Caco-2 (cell line): ENCODE measurements at regions not wholly inside any gene's neighbourhood (a gene's known extent, or its start where the extent isn't known, plus 50 kb on each side); places are given as distances from the start of the nearest gene placed in this dataset.

Experiments used
- BruUV-seq: library from RNA; stranded (reverse); fragments of 400-500 nt; replicated peaks from 2 replicates; lab custom pipeline; 2021; lab: Mats Ljungman, UMichigan
- CTCF ChIA-PET: fragments of 300-600 bp; sonication (Branson Sonifier 250); formaldehyde crosslinking; loops from one replicate; lab custom pipeline; 2022; ENCODE audit warnings: antibody characterized with exemption; lab: Charles Lee
- POLR2A ChIA-PET: fragments of 300-600 bp; sonication (Branson Sonifier 250); formaldehyde crosslinking; loops from one replicate; lab custom pipeline; 2022; ENCODE audit warnings: antibody characterized with exemption; lab: Charles Lee
- DNase-seq, 2 experiments: peaks; one replicate each; pipeline versions ENCODE4 v3.0.0 to v3.0.0-alpha.2; 2020 to 2022
- H3K27me3 ChIP-seq: replicated peaks from 2 replicates; pipeline ENCODE4 v1.6.0; 2011; ENCODE audit warnings: low read length; ENCODE audit not compliant: control insufficient read depth, insufficient read depth
- H3K36me3 ChIP-seq: 2 replicates; pipeline ENCODE4 v1.5.1; 2011; ENCODE audit warnings: low read length; ENCODE audit not compliant: control insufficient read depth, insufficient read depth
- H3K4me1 ChIP-seq: fragments of 250-450 bp; sonication (Bioruptor Pico); 2 replicates; pipeline ENCODE4 v1.5.1; 2020; ENCODE audit warnings: mild to moderate bottlenecking
- H3K4me3 ChIP-seq: 2 replicates; pipeline ENCODE4 v1.5.1; 2011; ENCODE audit warnings: low read depth, mild to moderate bottlenecking, control low read depth, low read length
- H3K9me3 ChIP-seq: fragments of 250-450 bp; sonication (Bioruptor Pico); 2 replicates; pipeline ENCODE4 v1.5.1; 2020; ENCODE audit warnings: mild to moderate bottlenecking, moderate library complexity
- H3K27ac Mint-ChIP-seq: one replicate; pipeline ENCODE4 v1.8.0; 2022; ENCODE audit warnings: mixed read lengths; ENCODE audit not compliant: unreplicated experiment
- H3K27me3 Mint-ChIP-seq: one replicate; pipeline ENCODE4 v1.8.0; 2022; ENCODE audit warnings: mixed read lengths; ENCODE audit not compliant: insufficient read depth, unreplicated experiment
- H3K36me3 Mint-ChIP-seq: one replicate; pipeline ENCODE4 v1.8.0; 2022; ENCODE audit warnings: mild to moderate bottlenecking, mixed read lengths; ENCODE audit not compliant: insufficient read depth, unreplicated experiment
- H3K4me1 Mint-ChIP-seq: one replicate; pipeline ENCODE4 v1.8.0; 2022; ENCODE audit warnings: low read depth, mixed read lengths; ENCODE audit not compliant: unreplicated experiment
- H3K4me3 Mint-ChIP-seq: one replicate; pipeline ENCODE4 v1.8.0; 2022; ENCODE audit warnings: mild to moderate bottlenecking, moderate library complexity, mixed read lengths; ENCODE audit not compliant: unreplicated experiment
- H3K9me3 Mint-ChIP-seq: one replicate; pipeline ENCODE4 v1.8.0; 2022; ENCODE audit warnings: mixed read lengths; ENCODE audit not compliant: unreplicated experiment
- intact Hi-C: fragments of 100-400 bp; cut with micrococcal nuclease; formaldehyde crosslinking; loops from one replicate; pipeline ENCODE4 v1.10.0; 2022; ENCODE audit not compliant: unreplicated experiment
- TF ChIP-seq, protein P1 (sequence below), 2 experiments: fragments of 200-600 bp in 1 of 2; IDR thresholded peaks; 1 replicate in 1 of 2; 2 replicates in 1 of 2; pipeline versions ENCODE4 v1.5.1 to v1.8.0; 2011 to 2022; ENCODE audit warnings: antibody characterized with exemption in 1 of 2, control low read depth in 1 of 2, inconsistent platforms in 1 of 2, low read depth in 1 of 2, low read length in 1 of 2, mild to moderate bottlenecking in 1 of 2, moderate library complexity in 1 of 2; ENCODE audit not compliant: insufficient read depth in 1 of 2, severe bottlenecking in 1 of 2, unreplicated experiment in 1 of 2

DNA sequence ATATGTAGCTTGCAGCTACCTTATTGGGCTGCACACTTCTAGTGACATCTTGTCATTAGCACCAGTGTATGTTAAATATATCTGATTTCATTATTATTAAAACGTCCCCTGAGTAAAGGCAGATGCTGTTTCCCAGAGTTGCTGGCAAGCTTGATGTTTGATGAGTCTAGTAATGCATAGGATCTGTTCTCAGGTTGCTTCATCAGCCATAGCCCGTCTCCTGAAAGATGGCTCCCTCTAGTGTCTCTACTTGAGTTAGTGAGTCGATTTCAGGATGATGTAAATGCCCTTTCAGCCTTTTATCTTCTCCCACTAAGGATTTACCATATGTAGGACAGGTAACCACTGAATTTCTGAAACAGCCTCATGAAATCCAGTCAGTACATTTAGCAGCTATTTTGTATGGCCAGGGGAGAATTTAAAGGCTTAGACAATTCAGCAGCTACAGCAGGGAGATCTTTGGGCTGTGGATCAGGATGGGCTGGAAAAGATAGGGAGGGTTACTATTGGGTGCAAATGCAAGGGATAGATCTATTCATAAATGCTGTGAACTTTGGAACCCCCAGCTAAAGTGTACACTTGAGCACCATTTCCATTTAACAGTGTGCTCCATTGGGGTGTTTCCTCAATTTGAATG, 376.3 kb downstream of the CNTNAP4 start:
- Histone ChIP-seq H3K9me3 (no peaks in the 10 kb centered on the region), H3K27me3 (no peaks in the 10 kb centered on the region), H3K36me3 (no peaks in the 10 kb centered on the region), H3K4me3 (no peak overlapping the region), H3K4me1 (no peaks in the 10 kb centered on the region; the same call in 1 of the 2 replicates)
- Mint-ChIP-seq H3K9me3 (no peaks in the 10 kb centered on the region), H3K27me3 (peaks cover 2% of the 10 kb centered on the region), H3K4me3 (no peak overlapping the region), H3K36me3 (no peaks in the 10 kb centered on the region), H3K27ac (no peak overlapping the region), H3K4me1 (peaks cover 16% of the 10 kb centered on the region)
- intact Hi-C loops: loop anchor here (1.0 to 10.0 kb wide), 6 partner anchors 79 to 864 kb away; no protein-coding TSS in a partner anchor
- DNase-seq: peak; percentile 50 to 73
- ChIA-PET CTCF (interaction anchor here (0.7 to 1.2 kb wide), 3 partner anchors 225 to 852 kb away, joined by 3 to 11 read pairs (median 7); no protein-coding TSS in a partner anchor), POLR2A (no interaction called here)
- TF ChIP-seq, protein P1, sequence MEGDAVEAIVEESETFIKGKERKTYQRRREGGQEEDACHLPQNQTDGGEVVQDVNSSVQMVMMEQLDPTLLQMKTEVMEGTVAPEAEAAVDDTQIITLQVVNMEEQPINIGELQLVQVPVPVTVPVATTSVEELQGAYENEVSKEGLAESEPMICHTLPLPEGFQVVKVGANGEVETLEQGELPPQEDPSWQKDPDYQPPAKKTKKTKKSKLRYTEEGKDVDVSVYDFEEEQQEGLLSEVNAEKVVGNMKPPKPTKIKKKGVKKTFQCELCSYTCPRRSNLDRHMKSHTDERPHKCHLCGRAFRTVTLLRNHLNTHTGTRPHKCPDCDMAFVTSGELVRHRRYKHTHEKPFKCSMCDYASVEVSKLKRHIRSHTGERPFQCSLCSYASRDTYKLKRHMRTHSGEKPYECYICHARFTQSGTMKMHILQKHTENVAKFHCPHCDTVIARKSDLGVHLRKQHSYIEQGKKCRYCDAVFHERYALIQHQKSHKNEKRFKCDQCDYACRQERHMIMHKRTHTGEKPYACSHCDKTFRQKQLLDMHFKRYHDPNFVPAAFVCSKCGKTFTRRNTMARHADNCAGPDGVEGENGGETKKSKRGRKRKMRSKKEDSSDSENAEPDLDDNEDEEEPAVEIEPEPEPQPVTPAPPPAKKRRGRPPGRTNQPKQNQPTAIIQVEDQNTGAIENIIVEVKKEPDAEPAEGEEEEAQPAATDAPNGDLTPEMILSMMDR (IDR thresholded peaks at IDR 0.05; ENCODE audit: insufficient read depth in 1 of 2, low read depth in 1 of 2, low read length in 1 of 2, severe bottlenecking in 1 of 2, unreplicated experiment in 1 of 2): peak; percentile 75 to 86
- BruUV-seq: no TSS peak

DNA sequence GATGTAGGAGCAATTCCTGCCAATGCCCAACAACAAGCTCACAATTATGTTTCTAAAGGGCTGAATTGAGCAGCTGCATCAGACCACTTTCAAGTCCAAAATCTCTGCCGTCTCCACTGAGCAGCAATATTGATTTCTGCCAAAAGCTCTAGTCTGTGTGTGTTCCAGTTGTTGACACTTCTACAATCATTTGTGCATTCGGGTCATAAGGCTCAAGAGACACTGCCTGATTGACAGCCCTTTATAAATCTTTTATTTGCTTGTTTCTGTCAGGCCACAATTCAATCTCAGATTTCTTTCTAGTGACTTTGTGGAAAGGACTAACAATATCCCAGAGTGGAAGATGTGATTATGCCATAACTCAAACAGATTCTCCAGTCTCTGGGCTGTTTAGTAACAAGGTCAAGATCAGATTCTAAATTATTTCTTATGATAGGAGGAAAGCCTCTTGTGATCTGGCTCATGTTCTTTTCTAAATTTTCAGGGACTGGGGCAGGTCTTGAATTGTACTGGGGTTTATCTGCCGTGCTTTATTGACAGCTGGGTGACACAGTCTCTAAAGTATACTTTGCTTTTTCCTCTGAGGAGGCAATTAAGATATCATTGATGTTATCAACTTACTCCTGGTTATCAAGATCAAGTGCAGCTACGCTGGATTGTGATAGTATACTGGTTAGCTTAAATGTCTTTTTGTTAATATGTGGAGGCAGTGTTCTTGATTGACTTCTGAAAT, 377.1 kb downstream of the CNTNAP4 start:
- intact Hi-C loops: loop anchor here (5.0 to 10.0 kb wide), 2 partner anchors 112 to 179 kb away; no protein-coding TSS in a partner anchor
- Mint-ChIP-seq H3K9me3 (no peaks in the 10 kb centered on the region), H3K4me3 (no peak overlapping the region), H3K4me1 (peaks cover 16% of the 10 kb centered on the region), H3K27ac (no peak overlapping the region), H3K27me3 (peaks cover 2% of the 10 kb centered on the region), H3K36me3 (no peaks in the 10 kb centered on the region)
- no peak for DNase-seq
- no peaks in the 10 kb centered on the region; the same call in 1 of the 2 replicates for H3K4me1 ChIP-seq
- H3K36me3 ChIP-seq: no peaks in the 10 kb centered on the region
- no TSS peak for BruUV-seq
- no peak overlapping the region for H3K4me3 ChIP-seq
- POLR2A ChIA-PET: no interaction called here
- H3K9me3 ChIP-seq: no peaks in the 10 kb centered on the region
- H3K27me3 ChIP-seq: no peaks in the 10 kb centered on the region
- CTCF ChIA-PET: interaction anchor here (1.2 kb wide), 1 partner anchor 225 kb away, joined by 3 read pairs; no protein-coding TSS in a partner anchor
- TF ChIP-seq, protein P1 (IDR thresholded peaks at IDR 0.05; ENCODE audit: insufficient read depth in 1 of 2, low read depth in 1 of 2, low read length in 1 of 2, severe bottlenecking in 1 of 2, unreplicated experiment in 1 of 2): no peak

GRCh38 chr16:76656994-76657393, 379.8 kb downstream of the CNTNAP4 start:
- H3K27me3 Mint-ChIP-seq: peaks cover 2% of the 10 kb centered on the region
- POLR2A ChIA-PET: no interaction called here
- H3K27me3 ChIP-seq: no peaks in the 10 kb centered on the region
- H3K9me3 ChIP-seq: no peaks in the 10 kb centered on the region
- peaks cover 6% of the 10 kb centered on the region for H3K4me1 Mint-ChIP-seq
- H3K36me3 ChIP-seq: no peaks in the 10 kb centered on the region
- no TSS peak for BruUV-seq
- intact Hi-C loops: loop anchor here (10.0 kb wide), 1 partner anchor 182 kb away; no protein-coding TSS in a partner anchor
- H3K36me3 Mint-ChIP-seq: no peaks in the 10 kb centered on the region
- DNase-seq: no peak
- TF ChIP-seq, protein P1 (IDR thresholded peaks at IDR 0.05; ENCODE audit: insufficient read depth in 1 of 2, low read depth in 1 of 2, low read length in 1 of 2, severe bottlenecking in 1 of 2, unreplicated experiment in 1 of 2): no peak
- no peaks in the 10 kb centered on the region for H3K4me1 ChIP-seq
- no peak overlapping the region for H3K4me3 Mint-ChIP-seq
- no peaks in the 10 kb centered on the region for H3K9me3 Mint-ChIP-seq
- CTCF ChIA-PET: no interaction called here
- no peak overlapping the region for H3K27ac Mint-ChIP-seq
- no peak overlapping the region for H3K4me3 ChIP-seq
